ENCODE measurements at regions not wholly inside any gene's neighbourhood (a gene's known extent, or its start where the extent isn't known, plus 50 kb on each side); places are given as distances from the start of the nearest gene placed in this dataset.

- POLR2A ChIA-PET: no interaction called here
- CTCF ChIA-PET: interaction anchor here (1.2 kb wide), 1 partner anchor 11 kb away, joined by 3 read pairs; no protein-coding TSS in a partner anchor
- DNase-seq (ENCODE audit: extremely low spot score): no peak
- TF ChIP-seq, protein P1, sequence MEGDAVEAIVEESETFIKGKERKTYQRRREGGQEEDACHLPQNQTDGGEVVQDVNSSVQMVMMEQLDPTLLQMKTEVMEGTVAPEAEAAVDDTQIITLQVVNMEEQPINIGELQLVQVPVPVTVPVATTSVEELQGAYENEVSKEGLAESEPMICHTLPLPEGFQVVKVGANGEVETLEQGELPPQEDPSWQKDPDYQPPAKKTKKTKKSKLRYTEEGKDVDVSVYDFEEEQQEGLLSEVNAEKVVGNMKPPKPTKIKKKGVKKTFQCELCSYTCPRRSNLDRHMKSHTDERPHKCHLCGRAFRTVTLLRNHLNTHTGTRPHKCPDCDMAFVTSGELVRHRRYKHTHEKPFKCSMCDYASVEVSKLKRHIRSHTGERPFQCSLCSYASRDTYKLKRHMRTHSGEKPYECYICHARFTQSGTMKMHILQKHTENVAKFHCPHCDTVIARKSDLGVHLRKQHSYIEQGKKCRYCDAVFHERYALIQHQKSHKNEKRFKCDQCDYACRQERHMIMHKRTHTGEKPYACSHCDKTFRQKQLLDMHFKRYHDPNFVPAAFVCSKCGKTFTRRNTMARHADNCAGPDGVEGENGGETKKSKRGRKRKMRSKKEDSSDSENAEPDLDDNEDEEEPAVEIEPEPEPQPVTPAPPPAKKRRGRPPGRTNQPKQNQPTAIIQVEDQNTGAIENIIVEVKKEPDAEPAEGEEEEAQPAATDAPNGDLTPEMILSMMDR (IDR thresholded peaks at IDR 0.05; ENCODE audit: control extremely low read depth, extremely low read depth, low read depth, missing control alignments): no peak
Observed at GRCh38 chr1:86258101-86258500, 101.5 kb upstream of the COL24A1 start.

DNA sequence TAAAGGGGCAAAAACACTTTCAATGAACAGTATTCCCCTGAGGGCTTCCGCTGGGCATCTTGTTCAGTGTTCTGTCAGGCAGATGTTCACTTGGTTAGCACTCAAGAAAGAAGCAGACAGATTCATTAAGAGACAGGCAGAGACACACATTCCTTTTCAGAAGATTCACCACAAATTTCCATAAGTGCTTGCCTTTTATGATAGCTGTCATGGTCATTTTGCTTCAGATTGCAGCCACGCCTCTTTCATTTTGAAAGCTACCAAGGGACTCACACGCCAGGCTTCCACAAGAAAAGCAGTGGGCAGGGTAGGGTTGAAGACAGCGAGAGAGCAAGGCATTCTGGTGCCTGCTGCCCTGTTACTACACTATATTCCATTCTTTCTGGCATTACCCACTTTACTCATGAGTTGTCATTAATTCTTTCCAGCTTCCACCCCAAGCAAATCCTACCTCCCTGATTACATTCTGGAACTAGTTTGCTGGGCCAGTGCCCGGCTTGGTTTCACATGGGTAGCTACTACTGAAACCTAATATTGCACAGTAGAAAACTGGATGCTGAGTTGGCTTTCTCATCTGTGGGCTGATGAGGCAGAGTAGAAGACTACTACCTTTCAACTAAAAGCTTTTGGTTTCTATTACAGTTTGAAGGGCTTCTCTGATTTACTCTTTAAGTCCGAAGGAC lies 91.2 kb upstream of the COL24A1 start:
- ChIA-PET POLR2A (no interaction called here), CTCF (interaction anchor here (1.3 to 1.6 kb wide), 3 partner anchors 9 to 16 kb away, joined by 3 read pairs; no protein-coding TSS in a partner anchor)
- no peak for DNase-seq (ENCODE audit: extremely low spot score)
- TF ChIP-seq, protein P1 (IDR thresholded peaks at IDR 0.05; ENCODE audit: control extremely low read depth, extremely low read depth, low read depth, missing control alignments): no peak

- ChIA-PET CTCF (no interaction called here), POLR2A (no interaction called here)
- TF ChIP-seq, protein P1 (IDR thresholded peaks at IDR 0.05; ENCODE audit: control extremely low read depth, extremely low read depth, low read depth, missing control alignments): no peak
Observed at GRCh38 chr1:86245566-86246190, 89.1 kb upstream of the COL24A1 start.

GRCh38 chr1:86239894-86240293 lies 83.3 kb upstream of the COL24A1 start:
- no peak for DNase-seq (ENCODE audit: extremely low spot score)
- CTCF ChIA-PET: no interaction called here
- POLR2A ChIA-PET: no interaction called here
- TF ChIP-seq, protein P1 (IDR thresholded peaks at IDR 0.05; ENCODE audit: control extremely low read depth, extremely low read depth, low read depth, missing control alignments): no peak

More at GRCh38 chr1:86245566-86246190, 89.1 kb upstream of the COL24A1 start:
- no peak for DNase-seq (ENCODE audit: extremely low spot score)

DNA sequence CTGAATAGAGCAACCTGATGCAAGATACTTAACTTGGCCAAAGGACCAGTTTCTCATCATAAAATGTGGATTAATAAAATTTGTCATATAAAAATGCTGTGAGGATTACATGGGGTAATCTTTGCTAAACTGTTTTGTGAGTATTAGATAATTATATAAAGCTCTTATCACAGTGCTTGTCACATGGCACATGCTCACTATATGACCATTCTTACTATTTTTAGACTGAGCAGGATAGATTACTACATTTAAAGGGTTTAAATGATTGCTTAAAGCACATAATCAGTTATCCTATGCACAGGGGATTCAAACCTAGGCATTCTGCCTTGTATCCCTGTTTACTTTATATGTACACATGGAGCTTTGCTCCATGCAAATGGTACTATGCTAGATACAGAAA lies 82.9 kb upstream of the COL24A1 start:
- POLR2A ChIA-PET: no interaction called here
- TF ChIP-seq, protein P1 (IDR thresholded peaks at IDR 0.05; ENCODE audit: control extremely low read depth, extremely low read depth, low read depth, missing control alignments): no peak

DNA sequence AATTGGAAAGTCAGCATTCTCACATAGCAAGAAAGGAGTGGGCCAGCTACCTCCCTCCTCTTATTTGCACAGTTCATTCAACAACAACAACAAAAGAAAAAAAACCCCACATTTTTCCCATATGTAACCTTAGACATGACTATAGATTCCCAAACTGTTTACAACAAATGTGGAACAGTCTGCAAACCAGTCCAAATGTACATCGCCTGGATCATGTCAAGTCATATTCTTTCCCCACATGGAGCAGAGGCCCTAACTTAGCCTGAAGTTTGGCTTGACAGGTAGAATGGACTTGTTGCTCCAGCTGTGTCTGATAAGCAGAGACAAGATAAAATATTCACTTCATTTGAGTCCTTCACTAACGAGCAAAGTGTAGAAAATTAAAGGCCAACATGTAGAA lies 81.7 kb upstream of the COL24A1 start:
- TF ChIP-seq, protein P1 (IDR thresholded peaks at IDR 0.05; ENCODE audit: control extremely low read depth, extremely low read depth, low read depth, missing control alignments): no peak
- CTCF ChIA-PET: interaction anchor here (1.2 kb wide), 1 partner anchor 12 kb away, joined by 3 read pairs; no protein-coding TSS in a partner anchor
- POLR2A ChIA-PET: no interaction called here
- no peak for DNase-seq (ENCODE audit: extremely low spot score)

More for the DNA sequence above, 82.9 kb upstream of the COL24A1 start:
- CTCF ChIA-PET: no interaction called here
- no peak for DNase-seq (ENCODE audit: extremely low spot score)

All from GM10248 (cell line).